ELR (cell line): ENCODE measurements at regions not wholly inside any gene's neighbourhood (a gene's known extent, or its start where the extent isn't known, plus 50 kb on each side); places are given as distances from the start of the nearest gene placed in this dataset.
"Not testable (repeated sequence)": the region's sequence is repeated elsewhere in the genome, so short reads cannot be mapped to it uniquely, and the experiment has no call there.

Experiments
- DNase-seq: peaks from one replicate; pipeline ENCODE4 v3.0.0-alpha.2; 2015; ENCODE audit warnings: low read depth

DNA sequence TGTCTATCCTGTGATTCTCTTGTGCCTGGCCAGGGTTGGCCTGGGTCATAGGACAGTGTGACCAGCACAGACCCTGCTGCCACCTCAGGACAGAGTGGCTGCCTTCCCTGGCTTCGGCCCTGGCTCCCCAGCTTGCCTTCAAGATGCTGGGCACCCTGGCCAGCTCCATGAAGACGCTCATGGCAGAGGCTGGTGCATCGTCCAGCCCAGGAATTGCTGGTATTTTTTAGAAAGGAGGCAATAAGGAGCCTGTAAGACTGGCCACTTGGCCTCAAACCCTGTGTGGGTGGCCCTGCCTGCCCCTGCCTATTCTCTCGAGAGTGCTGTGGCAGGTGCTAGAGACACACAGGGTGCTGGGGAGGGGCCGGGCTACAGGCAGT, 70.4 kb upstream of the ACTRT2 start:
- DNase-seq, result no peak

- DNase-seq, result no peak
These were observed 69.4 kb upstream of the ACTRT2 start for GRCh38 chr1:2951856-2952255.

- DNase-seq, result no peak
These were observed 68.9 kb upstream of the ACTRT2 start for GRCh38 chr1:2952371-2952770.

GRCh38 chr1:2952992-2953391, 68.3 kb upstream of the ACTRT2 start:
- no peak for DNase-seq

DNA sequence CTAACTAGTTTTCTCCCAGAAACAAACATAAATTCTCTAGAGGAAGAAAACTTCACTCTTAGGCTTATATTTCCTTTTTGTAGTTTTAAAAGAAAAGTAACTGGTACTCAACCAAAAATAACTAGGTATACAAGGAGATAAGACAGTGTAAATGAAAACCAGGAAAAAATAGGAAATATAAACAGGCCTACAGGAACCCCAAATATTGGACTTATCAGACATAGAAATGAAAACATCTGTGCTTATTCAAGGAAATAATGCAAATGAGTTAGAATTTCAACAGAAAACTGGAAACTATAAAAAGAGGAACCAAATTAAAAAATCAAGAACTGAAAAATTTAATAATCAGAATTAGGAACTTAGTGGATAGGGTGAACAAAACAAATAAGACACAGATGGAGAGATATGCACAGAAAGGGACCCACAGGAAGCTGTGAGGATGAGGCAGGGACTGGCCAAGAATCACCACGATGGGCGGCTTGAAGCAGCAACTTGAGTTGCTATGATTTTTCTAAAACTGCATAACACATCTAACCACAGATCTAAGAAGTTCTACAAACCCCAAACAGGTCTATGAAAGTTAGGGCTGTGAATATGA, 67.5 kb upstream of the ACTRT2 start:
- DNase-seq, result no peak

- DNase-seq, result no peak
These were observed 65.6 kb upstream of the ACTRT2 start for GRCh38 chr1:2955652-2956051.

- no peak for DNase-seq
These were observed 64.7 kb upstream of the ACTRT2 start for GRCh38 chr1:2956576-2956975.

GRCh38 chr1:2957329-2957728, 63.9 kb upstream of the ACTRT2 start:
- DNase-seq, result no peak

- DNase-seq, result not testable (repeated sequence)
These were observed 61.4 kb upstream of the ACTRT2 start for GRCh38 chr1:2959881-2960280.

GRCh38 chr1:2961081-2961480, 60.2 kb upstream of the ACTRT2 start:
- DNase-seq, result no peak

DNA sequence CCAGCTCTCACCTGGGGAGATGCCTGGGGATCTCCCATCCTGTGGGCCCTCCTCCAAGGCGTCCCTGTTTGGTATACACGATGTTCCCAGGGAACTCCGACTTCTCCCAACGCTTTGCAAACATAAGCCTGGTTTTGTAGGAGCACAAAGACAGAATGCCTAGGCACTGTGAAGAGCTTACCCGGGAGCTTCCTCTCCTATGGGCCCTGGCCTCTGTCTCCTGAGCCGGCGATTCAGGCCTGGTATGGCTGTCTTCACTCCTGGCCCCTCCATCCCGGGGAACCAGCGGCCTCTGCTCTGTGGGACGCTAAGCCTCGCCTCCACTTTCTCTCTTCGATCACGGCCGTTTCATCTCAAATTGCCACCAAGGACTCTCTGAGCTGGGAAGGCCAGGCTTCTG, 59.6 kb upstream of the ACTRT2 start:
- no peak for DNase-seq

- DNase-seq, result no peak
These were observed 59.2 kb upstream of the ACTRT2 start for GRCh38 chr1:2962061-2962460.

- DNase-seq, result no peak
These were observed 58.7 kb upstream of the ACTRT2 start for GRCh38 chr1:2962541-2962940.

DNA sequence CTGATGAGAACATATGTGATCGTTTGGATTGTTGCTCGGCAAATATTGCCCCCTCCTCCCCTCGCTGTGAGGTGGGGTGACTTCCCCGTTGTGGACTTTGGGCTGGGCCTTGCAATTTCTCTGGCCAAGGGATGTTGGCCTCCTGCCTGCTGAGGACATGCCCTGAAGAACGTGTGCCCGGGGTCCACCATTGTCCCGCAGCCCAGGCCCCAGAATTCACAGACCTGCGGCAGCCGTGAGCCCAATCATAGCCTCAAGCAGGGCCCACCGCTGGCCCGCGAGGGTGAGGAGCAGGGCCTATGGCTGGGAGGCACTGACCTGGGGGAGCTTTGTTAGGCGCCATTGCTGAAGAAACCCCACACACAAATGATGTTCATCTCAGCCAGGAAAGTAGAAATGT, 58.3 kb upstream of the ACTRT2 start:
- DNase-seq, result no peak

DNA sequence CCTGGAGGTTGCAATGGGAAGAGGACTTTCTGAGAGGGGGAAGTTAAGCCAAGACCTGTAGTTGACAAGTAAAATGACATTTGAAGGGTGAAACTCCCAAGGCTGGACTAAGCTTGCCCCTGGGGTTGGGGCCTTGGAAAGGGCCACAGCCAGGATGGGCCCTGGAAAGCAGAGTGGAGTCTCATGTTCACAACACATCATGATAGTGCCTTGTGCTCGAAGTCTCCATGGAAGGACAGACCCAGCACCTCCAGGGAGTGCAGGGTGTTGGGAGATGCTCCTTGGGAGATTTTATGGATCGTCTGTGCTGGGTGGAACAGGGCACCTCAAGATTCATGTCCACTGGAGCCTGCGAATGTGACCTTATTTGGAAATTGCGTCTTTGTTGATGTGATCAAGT, 55.6 kb upstream of the ACTRT2 start:
- DNase-seq, result no peak

GRCh38 chr1:2966449-2967328, 54.6 kb upstream of the ACTRT2 start:
- no peak for DNase-seq

DNA sequence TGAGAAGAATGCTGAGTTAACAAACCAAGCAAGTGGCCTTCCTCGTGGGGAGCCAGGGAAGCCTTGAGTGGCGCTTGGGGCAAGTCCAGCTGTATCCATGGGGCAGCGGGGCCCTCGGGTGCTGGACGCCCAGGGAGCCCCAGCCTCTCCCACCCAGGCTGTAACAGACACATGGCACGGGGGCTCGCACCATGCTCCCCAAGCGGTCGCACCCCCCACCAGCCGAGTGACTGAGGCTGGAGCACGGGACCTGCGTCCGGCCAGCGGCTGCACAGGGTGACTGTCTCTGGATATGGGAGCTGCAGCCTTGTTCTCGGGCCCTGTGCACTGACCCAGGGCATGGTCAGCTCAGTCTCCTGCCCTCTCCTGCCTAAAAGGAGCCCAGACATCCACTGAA, 53.9 kb upstream of the ACTRT2 start:
- no peak for DNase-seq

DNA sequence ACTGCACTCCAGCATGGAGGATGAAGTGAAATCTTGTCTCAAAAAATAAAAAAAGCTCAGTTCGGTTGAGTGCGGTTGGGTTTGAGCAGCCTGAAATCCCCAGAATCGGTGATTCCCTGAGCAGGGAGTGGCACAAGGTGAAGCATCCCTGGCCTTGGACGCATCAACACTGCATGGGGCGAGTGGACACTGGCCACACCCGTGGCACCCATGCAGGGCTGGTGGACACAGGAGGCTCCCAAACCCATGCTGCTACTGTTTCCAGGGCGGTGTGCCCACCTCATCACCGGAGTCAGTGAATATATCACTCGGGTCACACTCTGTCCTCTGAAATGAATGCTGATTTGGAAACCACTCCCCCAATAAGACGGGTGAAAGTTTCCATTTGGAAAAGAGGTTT, 53.4 kb upstream of the ACTRT2 start:
- DNase-seq, result no peak

DNA sequence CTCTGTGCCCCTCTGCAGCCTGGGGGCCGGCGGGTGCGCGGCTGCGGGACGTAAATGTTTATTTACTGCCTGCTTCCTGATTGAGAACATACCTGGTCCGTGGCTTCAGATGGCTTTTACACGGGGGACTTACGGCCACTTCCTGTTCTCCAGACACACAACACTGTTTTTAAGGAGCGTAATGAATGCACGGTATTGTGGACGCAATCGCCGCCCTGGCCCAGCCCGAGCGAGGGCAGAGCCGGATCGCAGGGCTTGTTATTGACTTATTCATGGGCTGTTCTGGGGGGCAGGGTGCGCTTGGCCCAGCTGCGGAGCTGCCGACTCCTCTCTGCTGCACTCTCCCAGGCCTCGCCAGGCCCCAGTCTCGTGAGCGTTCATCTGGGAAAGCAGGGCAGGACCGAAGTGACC, 52.8 kb upstream of the ACTRT2 start:
- no peak for DNase-seq

DNA sequence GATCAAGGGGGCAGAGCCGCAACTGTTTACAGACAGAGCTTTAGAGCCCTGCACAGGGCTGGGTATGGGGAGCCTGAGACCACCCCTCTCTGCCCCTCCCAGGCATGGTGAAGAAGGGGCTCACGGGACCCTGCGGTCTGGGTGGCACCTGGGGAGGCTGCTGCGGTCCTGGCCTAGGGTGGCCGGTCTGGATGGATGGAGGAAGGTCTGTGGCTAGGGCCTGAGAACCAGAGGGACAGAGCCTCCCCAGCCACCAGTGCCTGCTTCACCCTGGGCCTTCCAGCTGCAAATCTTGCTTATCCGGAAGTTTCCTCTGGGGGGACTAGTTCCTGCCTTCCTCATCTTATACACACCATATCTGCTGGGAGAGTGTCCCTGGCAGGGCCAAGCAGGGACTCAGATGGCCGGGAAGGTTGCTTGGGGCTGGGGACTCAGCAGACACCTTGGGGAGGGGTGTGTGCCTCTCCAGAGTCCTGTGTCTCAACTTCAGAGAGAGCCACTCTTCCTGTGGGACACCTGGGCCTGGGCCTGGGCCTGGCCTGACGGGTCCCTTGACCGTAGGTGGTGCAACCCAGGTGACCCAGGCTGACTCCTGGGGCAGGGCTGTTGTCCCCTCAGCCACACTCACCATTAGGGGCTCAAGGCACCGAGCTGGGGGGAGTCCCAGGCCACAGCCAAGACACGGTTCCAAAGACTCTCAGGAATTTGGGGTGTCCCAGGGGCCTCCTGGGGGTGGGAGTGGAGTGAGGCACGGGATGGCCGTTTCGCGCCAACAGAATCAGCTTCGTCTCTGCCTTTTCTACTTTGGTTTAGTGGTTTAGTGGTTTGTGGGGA, 52.0 kb upstream of the ACTRT2 start:
- DNase-seq, result no peak

DNA sequence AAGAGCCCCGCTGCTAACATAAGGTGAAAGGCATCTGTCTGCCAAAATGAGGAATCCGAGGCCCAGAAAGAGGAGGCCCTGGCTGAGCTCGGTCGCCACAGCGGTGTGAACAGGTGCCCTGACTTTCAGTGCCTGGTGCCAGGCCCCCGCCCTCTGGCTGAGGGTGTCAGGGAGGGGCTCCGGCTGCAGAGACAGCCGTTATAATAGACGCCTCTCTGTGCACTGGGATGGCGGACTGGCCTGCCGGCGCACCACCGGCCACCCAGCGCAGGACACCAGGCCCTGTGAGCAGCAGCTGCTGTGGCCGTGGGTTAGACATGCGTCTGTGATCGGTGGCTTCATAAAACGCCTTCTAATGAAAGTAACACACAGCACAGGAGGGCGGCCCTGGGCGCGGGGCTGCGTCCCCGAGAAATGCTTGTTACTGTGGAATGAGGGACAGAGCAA, 51.4 kb upstream of the ACTRT2 start:
- no peak for DNase-seq

- no peak for DNase-seq
These were observed 50.8 kb upstream of the ACTRT2 start for GRCh38 chr1:2970311-2971071.
